ENCODE measurements at regions not wholly inside any gene's neighbourhood (a gene's known extent, or its start where the extent isn't known, plus 50 kb on each side); places are given as distances from the start of the nearest gene placed in this dataset.

- no peak for DNase-seq (ENCODE audit: low read depth in 4 of 4, low spot score in 1 of 4)
Observed at GRCh38 chr18:71919211-71919610, 624.9 kb downstream of the CBLN2 start.

GRCh38 chr18:71913641-71914040 is 630.5 kb downstream of the CBLN2 start:
- no peak for DNase-seq (ENCODE audit: low read depth in 4 of 4, low spot score in 1 of 4)

GRCh38 chr18:71902482-71902881 is 641.7 kb downstream of the CBLN2 start:
- DNase-seq (ENCODE audit: low read depth in 4 of 4, low spot score in 1 of 4), result no peak

- DNase-seq (ENCODE audit: low read depth in 4 of 4, low spot score in 1 of 4), result no peak
Observed at GRCh38 chr18:71899707-71900472, 644.3 kb downstream of the CBLN2 start.

GRCh38 chr18:71899183-71899582 is 645.0 kb downstream of the CBLN2 start:
- DNase-seq (ENCODE audit: low read depth in 4 of 4, low spot score in 1 of 4), result no peak

GRCh38 chr18:71887509-71887908 is 656.6 kb downstream of the CBLN2 start:
- DNase-seq (ENCODE audit: low read depth in 4 of 4, low spot score in 1 of 4), result no peak

GRCh38 chr18:71878226-71878625 is 665.9 kb downstream of the CBLN2 start:
- DNase-seq (ENCODE audit: low read depth in 4 of 4, low spot score in 1 of 4), result no peak

- DNase-seq (ENCODE audit: low read depth in 4 of 4, low spot score in 1 of 4), result no peak
Observed at GRCh38 chr18:71873695-71874094, 670.4 kb downstream of the CBLN2 start.

GRCh38 chr18:71865888-71866287 is 678.3 kb downstream of the CBLN2 start:
- no peak for DNase-seq (ENCODE audit: low read depth in 4 of 4, low spot score in 1 of 4)

GRCh38 chr18:71850602-71851001 is 693.5 kb downstream of the CBLN2 start:
- no peak for DNase-seq (ENCODE audit: low read depth in 4 of 4, low spot score in 1 of 4)

GRCh38 chr18:71849407-71849806 is 694.7 kb downstream of the CBLN2 start:
- DNase-seq (ENCODE audit: low read depth in 4 of 4, low spot score in 1 of 4), result no peak

GRCh38 chr18:71846716-71847115 is 697.4 kb downstream of the CBLN2 start:
- no peak for DNase-seq (ENCODE audit: low read depth in 4 of 4, low spot score in 1 of 4)

GRCh38 chr18:71844814-71845213 is 699.3 kb downstream of the CBLN2 start:
- no peak for DNase-seq (ENCODE audit: low read depth in 4 of 4, low spot score in 1 of 4)

GRCh38 chr18:71842666-71843065 is 701.5 kb downstream of the CBLN2 start:
- no peak for DNase-seq (ENCODE audit: low read depth in 4 of 4, low spot score in 1 of 4)

- no peak for DNase-seq (ENCODE audit: low read depth in 4 of 4, low spot score in 1 of 4)
Observed at GRCh38 chr18:71837547-71837946, 706.6 kb downstream of the CBLN2 start.

GRCh38 chr18:71832946-71833617 is 711.1 kb downstream of the CBLN2 start:
- no peak for DNase-seq (ENCODE audit: low read depth in 4 of 4, low spot score in 1 of 4)

GRCh38 chr18:71831039-71831438 is 713.1 kb downstream of the CBLN2 start:
- DNase-seq (ENCODE audit: low read depth in 4 of 4, low spot score in 1 of 4), result no peak

GRCh38 chr18:71827301-71827700 is 716.8 kb downstream of the CBLN2 start:
- no peak for DNase-seq (ENCODE audit: low read depth in 4 of 4, low spot score in 1 of 4)

- DNase-seq (ENCODE audit: low read depth in 4 of 4, low spot score in 1 of 4), result no peak
Observed at GRCh38 chr18:71815305-71815704, 728.8 kb downstream of the CBLN2 start.

- DNase-seq (ENCODE audit: low read depth in 4 of 4, low spot score in 1 of 4), result no peak
Observed at GRCh38 chr18:71809711-71810110, 734.4 kb downstream of the CBLN2 start.

- no peak for DNase-seq (ENCODE audit: low read depth in 4 of 4, low spot score in 1 of 4)
Observed at GRCh38 chr18:71808616-71809015, 735.5 kb downstream of the CBLN2 start.

GRCh38 chr18:71807586-71807985 is 736.6 kb downstream of the CBLN2 start:
- DNase-seq (ENCODE audit: low read depth in 4 of 4, low spot score in 1 of 4), result no peak
